Large intestine (tissue), 3 donors: ENCODE measurements at regions not wholly inside any gene's neighbourhood (a gene's known extent, or its start where the extent isn't known, plus 50 kb on each side); places are given as distances from the start of the nearest gene placed in this dataset.

Experiments
- DNase-seq, 2 donors: peaks; one replicate each; pipeline versions ENCODE4 v3.0.0 to v3.0.0-alpha.2; 2013
- H3K27ac ChIP-seq: one replicate; pipeline ENCODE4 v1.5.1; 2013; ENCODE audit warnings: low read length
- H3K27me3 ChIP-seq: 2 replicates; pipeline ENCODE4 v1.6.1; 2013; ENCODE audit warnings: low read length; ENCODE audit not compliant: control insufficient read depth, insufficient read depth
- H3K36me3 ChIP-seq: 2 replicates; pipeline ENCODE4 v1.6.1; 2013; ENCODE audit warnings: low read length; ENCODE audit not compliant: control insufficient read depth, insufficient read depth
- H3K4me1 ChIP-seq: one replicate; pipeline ENCODE4 v1.6.1; 2013; ENCODE audit warnings: low read length; ENCODE audit not compliant: control insufficient read depth, insufficient read depth
- H3K4me3 ChIP-seq: one replicate; pipeline ENCODE4 v1.5.1; 2013; ENCODE audit warnings: low read length
- H3K9me3 ChIP-seq: one replicate; pipeline ENCODE4 v1.6.1; 2013; ENCODE audit warnings: mild to moderate bottlenecking, low read depth, low read length, moderate library complexity; ENCODE audit not compliant: control insufficient read depth
- WGBS: methylation state at CpG from one replicate; pipeline ENCODE4 v1.1.5; 2013; ENCODE audit warnings: low lambda C conversion rate; ENCODE audit not compliant: insufficient coverage; 5-methylcytosine and 5-hydroxymethylcytosine counted together

- Histone ChIP-seq H3K27me3 (no peaks in the 10 kb centered on the region), H3K36me3 (no peaks in the 10 kb centered on the region), H3K9me3 (no peaks in the 10 kb centered on the region), H3K4me3 (no peak overlapping the region), H3K27ac (no peak overlapping the region), H3K4me1 (no peaks in the 10 kb centered on the region)
- no CpG with 5 or more reads among the region's 2 CpGs for WGBS
- DNase-seq, result peak in 1 of 2 donors; percentile 3
Measured at GRCh38 chr2:220499225-220499624, 871.8 kb downstream of the SLC4A3 start.

GRCh38 chr2:220502539-220502938, 875.1 kb downstream of the SLC4A3 start:
- no peaks in the 10 kb centered on the region for H3K27me3 ChIP-seq
- no CpG with 5 or more reads among the region's 3 CpGs for WGBS

GRCh38 chr2:220503431-220503830, 876.0 kb downstream of the SLC4A3 start:
- DNase-seq, result no peak
- WGBS, result 100% methylated on average over 2 of the region's 4 CpGs

More at GRCh38 chr2:220502539-220502938, 875.1 kb downstream of the SLC4A3 start:
- DNase-seq, result no peak
- Histone ChIP-seq H3K4me1 (peaks cover 2% of the 10 kb centered on the region), H3K4me3 (no peak overlapping the region), H3K9me3 (no peaks in the 10 kb centered on the region), H3K27ac (no peak overlapping the region), H3K36me3 (no peaks in the 10 kb centered on the region)

GRCh38 chr2:220504938-220505503, 877.6 kb downstream of the SLC4A3 start:
- H3K4me1 ChIP-seq, result peaks cover 2% of the 10 kb centered on the region
- no peaks in the 10 kb centered on the region for H3K9me3 ChIP-seq
- 0% methylated on average over 1 of the region's 2 CpGs for WGBS
- no peaks in the 10 kb centered on the region for H3K27me3 ChIP-seq
- peak; percentile 13 to 44 for DNase-seq
- H3K27ac ChIP-seq, result no peak overlapping the region
- H3K36me3 ChIP-seq, result no peaks in the 10 kb centered on the region
- H3K4me3 ChIP-seq, result no peak overlapping the region

More at GRCh38 chr2:220503431-220503830, 876.0 kb downstream of the SLC4A3 start:
- H3K27me3 ChIP-seq, result no peaks in the 10 kb centered on the region
- no peaks in the 10 kb centered on the region for H3K9me3 ChIP-seq
- H3K27ac ChIP-seq, result no peak overlapping the region
- no peak overlapping the region for H3K4me3 ChIP-seq
- H3K36me3 ChIP-seq, result no peaks in the 10 kb centered on the region
- peaks cover 2% of the 10 kb centered on the region for H3K4me1 ChIP-seq

GRCh38 chr2:220506466-220506865, 879.0 kb downstream of the SLC4A3 start:
- Histone ChIP-seq H3K27me3 (no peaks in the 10 kb centered on the region), H3K4me3 (no peak overlapping the region), H3K9me3 (no peaks in the 10 kb centered on the region), H3K27ac (no peak overlapping the region), H3K36me3 (no peaks in the 10 kb centered on the region), H3K4me1 (peaks cover 2% of the 10 kb centered on the region)
- DNase-seq, result no peak
- no CpG with 5 or more reads among the region's 3 CpGs for WGBS

- H3K4me3 ChIP-seq, result no peak overlapping the region
- no CpG with 5 or more reads among the region's 2 CpGs for WGBS
- H3K4me1 ChIP-seq, result peaks cover 2% of the 10 kb centered on the region
- no peaks in the 10 kb centered on the region for H3K9me3 ChIP-seq
- no peaks in the 10 kb centered on the region for H3K27me3 ChIP-seq
- H3K27ac ChIP-seq, result no peak overlapping the region
- DNase-seq, result no peak
- no peaks in the 10 kb centered on the region for H3K36me3 ChIP-seq
Measured at GRCh38 chr2:220509096-220509757, 881.8 kb downstream of the SLC4A3 start.

- H3K4me3 ChIP-seq, result no peak overlapping the region
- no peaks in the 10 kb centered on the region for H3K36me3 ChIP-seq
- no peaks in the 10 kb centered on the region for H3K27me3 ChIP-seq
- no peak overlapping the region for H3K27ac ChIP-seq
- 85% methylated on average over 2 of the region's 6 CpGs for WGBS
- H3K4me1 ChIP-seq, result peaks cover 1% of the 10 kb centered on the region
- DNase-seq, result no peak
- no peaks in the 10 kb centered on the region for H3K9me3 ChIP-seq
Measured at GRCh38 chr2:220509966-220510365, 882.5 kb downstream of the SLC4A3 start.

GRCh38 chr2:220510668-220511067, 883.2 kb downstream of the SLC4A3 start:
- no peaks in the 10 kb centered on the region for H3K9me3 ChIP-seq
- H3K36me3 ChIP-seq, result no peaks in the 10 kb centered on the region
- H3K27me3 ChIP-seq, result no peaks in the 10 kb centered on the region
- no peaks in the 10 kb centered on the region for H3K4me1 ChIP-seq
- H3K4me3 ChIP-seq, result no peak overlapping the region
- no peak for DNase-seq
- H3K27ac ChIP-seq, result no peak overlapping the region
- no CpG with 5 or more reads among the region's 3 CpGs for whole genome bisulfite sequencing

- Histone ChIP-seq H3K9me3 (no peaks in the 10 kb centered on the region), H3K4me3 (no peak overlapping the region), H3K4me1 (no peaks in the 10 kb centered on the region), H3K36me3 (no peaks in the 10 kb centered on the region), H3K27me3 (no peaks in the 10 kb centered on the region), H3K27ac (no peak overlapping the region)
- DNase-seq, result no peak
- 73% methylated on average over 2 of the region's 2 CpGs for WGBS
Measured at GRCh38 chr2:220512419-220512818, 885.0 kb downstream of the SLC4A3 start.

- H3K4me3 ChIP-seq, result no peak overlapping the region
- H3K4me1 ChIP-seq, result no peaks in the 10 kb centered on the region
- H3K27ac ChIP-seq, result no peak overlapping the region
- no peaks in the 10 kb centered on the region for H3K27me3 ChIP-seq
- H3K9me3 ChIP-seq, result no peaks in the 10 kb centered on the region
- H3K36me3 ChIP-seq, result no peaks in the 10 kb centered on the region
- no CpG with 5 or more reads among the region's 2 CpGs for WGBS
- no peak for DNase-seq
Measured at GRCh38 chr2:220513573-220514288, 886.3 kb downstream of the SLC4A3 start.
